A549 (cell line): ENCODE measurements at regions not wholly inside any gene's neighbourhood (a gene's known extent, or its start where the extent isn't known, plus 50 kb on each side); places are given as distances from the start of the nearest gene placed in this dataset.

Experiments used
- ATAC-seq, 2 experiments: fragments of 200-7000 bp in 1 of 2; fragments of >200 bp in 1 of 2; cut with Nextera tagmentation in 1 of 2; cut with Tn5 transposase in 1 of 2; 3 replicates each; pipeline versions ENCODE4 v1.8.0 to v1.9.1; 2018 to 2020; ENCODE audit warnings: mild to moderate bottlenecking in 1 of 2, moderate library complexity in 1 of 2
- CTCF ChIA-PET: fragments of 300-600 bp; sonication (Branson Sonifier 250); formaldehyde crosslinking; extraction: SDS; loops from one replicate; lab custom pipeline; 2021; ENCODE audit warnings: antibody characterized with exemption, inconsistent platforms; lab: Yijun Ruan, JAX
- POLR2A ChIA-PET: fragments of 350-600 bp; formaldehyde crosslinking; extraction: SDS; loops from one replicate; lab custom pipeline; 2021; ENCODE audit warnings: antibody characterized with exemption, inconsistent platforms; lab: Yijun Ruan, JAX
- DNase-seq, 2 experiments: peaks; one replicate each; pipeline versions ENCODE4 v3.0.0 to v3.0.0-alpha.2; 2011 to 2016; ENCODE audit warnings: low read depth in 1 of 2, low spot score in 1 of 2
- FAIRE-seq: peaks from 2 replicates; lab custom pipeline; 2011; peaks lifted over from hg19 to GRCh38; lab: Jason Lieb, UNC
- H3K27ac ChIP-seq, 2 experiments: fragments of >200 bp; sonication (Bioruptor Twin); formaldehyde crosslinking; 3 replicates each; pipeline ENCODE4 v1.5.1; 2016 to 2017
- H3K4me1 ChIP-seq: fragments of >200 bp; sonication (Bioruptor Twin); formaldehyde crosslinking; 3 replicates; pipeline ENCODE4 v1.6.1; 2016
- H3K4me2 ChIP-seq: fragments of >200 bp; sonication (Bioruptor Twin); formaldehyde crosslinking; 3 replicates; pipeline ENCODE4 v1.6.1; 2016
- H3K4me3 ChIP-seq: fragments of >200 bp; sonication (Bioruptor Twin); formaldehyde crosslinking; 3 replicates; pipeline ENCODE4 v1.5.1; 2016
- H3K9me3 ChIP-seq: fragments of >200 bp; sonication (Bioruptor Twin); formaldehyde crosslinking; 3 replicates; pipeline ENCODE4 v1.6.1; 2016
- BCL3 ChIP-seq: fragments of >200 bp; sonication (Bioruptor Twin); formaldehyde crosslinking; IDR thresholded peaks from 3 replicates; pipeline ENCODE4 v1.6.1; 2016
- CHD2 ChIP-seq: fragments of 150-350 bp; IDR thresholded peaks from 2 replicates; pipeline ENCODE4 v1.6.1; 2014; ENCODE audit warnings: low read length; ENCODE audit not compliant: partially characterized antibody
- CHD4 ChIP-seq: fragments of 200-600 bp; sonication (generic); IDR thresholded peaks from 2 replicates; pipeline ENCODE4 v1.6.1; 2016; ENCODE audit warnings: antibody characterized with exemption, mild to moderate bottlenecking, borderline replicate concordance
- CTCF ChIP-seq: fragments of >200 bp; sonication (Bioruptor Twin); formaldehyde crosslinking; IDR thresholded peaks from 3 replicates; pipeline ENCODE4 v1.5.1; 2016
- EP300 ChIP-seq, 2 experiments: fragments of >200 bp; sonication (Bioruptor Twin); formaldehyde crosslinking; IDR thresholded peaks; 2 replicates in 1 of 2; 3 replicates in 1 of 2; pipeline ENCODE4 v1.6.1; 2016 to 2017
- ESRRA ChIP-seq: fragments of 150-350 bp; IDR thresholded peaks from 2 replicates; pipeline ENCODE4 v1.6.1; 2014; ENCODE audit warnings: mild to moderate bottlenecking, low read length, borderline replicate concordance
- GATA3 ChIP-seq: IDR thresholded peaks from 2 replicates; pipeline ENCODE4 v1.6.1; 2012; ENCODE audit warnings: borderline replicate concordance
- HDAC2 ChIP-seq: fragments of 200-600 bp; sonication (generic); IDR thresholded peaks from 2 replicates; pipeline ENCODE4 v1.6.1; 2016
- HMGXB4 ChIP-seq: fragments of 250-450 bp; sonication (Bioruptor Pico); IDR thresholded peaks from 2 replicates; pipeline ENCODE4 v1.5.0; 2021; ENCODE audit warnings: mild to moderate bottlenecking, moderate library complexity, borderline replicate concordance
- KDM1A ChIP-seq: fragments of 200-600 bp; sonication (generic); IDR thresholded peaks from 2 replicates; pipeline ENCODE4 v1.6.1; 2016; ENCODE audit warnings: low read depth, mild to moderate bottlenecking
- KDM5A ChIP-seq: fragments of 200-600 bp; sonication (generic); IDR thresholded peaks from 2 replicates; pipeline ENCODE4 v1.6.1; 2016; ENCODE audit warnings: antibody characterized with exemption, mild to moderate bottlenecking
- MAFK ChIP-seq: fragments of 450-650 bp; IDR thresholded peaks from 2 replicates; pipeline ENCODE4 v1.6.1; 2014; ENCODE audit not compliant: partially characterized antibody
- MAX ChIP-seq: IDR thresholded peaks from 2 replicates; pipeline ENCODE4 v1.6.1; 2012
- MAZ ChIP-seq: fragments of 150-350 bp; IDR thresholded peaks from 2 replicates; pipeline ENCODE4 v1.6.1; 2014; ENCODE audit warnings: antibody characterized with exemption, low read depth, low read length, borderline replicate concordance
- NR3C1 ChIP-seq: fragments of >200 bp; sonication (Bioruptor Twin); formaldehyde crosslinking; IDR thresholded peaks from 3 replicates; pipeline ENCODE4 v1.6.1; 2017
- PBX3 ChIP-seq: IDR thresholded peaks from 2 replicates; pipeline ENCODE4 v1.6.1; 2012
- POLR2AphosphoS2 ChIP-seq: conservative IDR thresholded peaks from 2 replicates; pipeline ENCODE4 v1.6.1; 2012; ENCODE audit warnings: low read length, improper control_type of control experiment, inconsistent platforms
- RCOR1 ChIP-seq: fragments of 150-350 bp; IDR thresholded peaks from 2 replicates; pipeline ENCODE4 v1.6.1; 2014; ENCODE audit warnings: antibody characterized with exemption, low read length, low read depth
- RFX5 ChIP-seq: fragments of 450-650 bp; IDR thresholded peaks from 2 replicates; pipeline ENCODE4 v1.7.1; 2014; ENCODE audit warnings: antibody characterized with exemption, mild to moderate bottlenecking, moderate library complexity
- SMC3 ChIP-seq: fragments of >200 bp; sonication (Bioruptor Twin); formaldehyde crosslinking; IDR thresholded peaks from 3 replicates; pipeline ENCODE4 v1.6.1; 2018; ENCODE audit warnings: inconsistent platforms
- USF2 ChIP-seq: fragments of 450-650 bp; IDR thresholded peaks from 2 replicates; pipeline ENCODE4 v1.6.1; 2014; ENCODE audit warnings: antibody characterized with exemption
- WGBS: methylation state at CpG from one replicate; pipeline ENCODE4 v1.1.6; 2017; ENCODE audit errors: missing lambda C conversion rate; 5-methylcytosine and 5-hydroxymethylcytosine counted together

GRCh38 chr2:139216435-139216834 is 436.2 kb upstream of the NXPH2 start:
- no peak for ATAC-seq
- ChIA-PET POLR2A (no interaction called here), CTCF (no interaction called here)
- DNase-seq: no peak
- TF ChIP-seq HDAC2: no peak
- TF ChIP-seq MAFK: peak; percentile 42
- no peak for FAIRE-seq
- H3K4me3 ChIP-seq: no peak overlapping the region
- no peaks in the 10 kb centered on the region for H3K9me3 ChIP-seq
- H3K4me2 ChIP-seq: no peak overlapping the region
- no peak overlapping the region for H3K27ac ChIP-seq
- no peaks in the 10 kb centered on the region for H3K4me1 ChIP-seq

GRCh38 chr2:139214801-139215200 is 434.6 kb upstream of the NXPH2 start:
- H3K4me1 ChIP-seq: no peaks in the 10 kb centered on the region
- DNase-seq: no peak
- POLR2A ChIA-PET: no interaction called here
- H3K4me3 ChIP-seq: no peak overlapping the region
- no peaks in the 10 kb centered on the region for H3K9me3 ChIP-seq
- no peak overlapping the region for H3K4me2 ChIP-seq
- no peak overlapping the region for H3K27ac ChIP-seq
- WGBS: 2% methylated on average over 2 of the region's 2 CpGs
- FAIRE-seq: no peak
- TF ChIP-seq USF2: no peak
- no peak for TF ChIP-seq CHD2
- TF ChIP-seq RCOR1: no peak
- no peak for TF ChIP-seq EP300 (IDR thresholded peaks at IDR 0.05)
- no peak for TF ChIP-seq SMC3
- no peak for TF ChIP-seq CTCF
- TF ChIP-seq GATA3: no peak
- no peak for TF ChIP-seq PBX3
- no peak for TF ChIP-seq POLR2AphosphoS2
- no peak for TF ChIP-seq MAZ
- TF ChIP-seq KDM5A: no peak
- no peak for TF ChIP-seq BCL3
- no peak for TF ChIP-seq CHD4
- no peak for TF ChIP-seq HMGXB4
- no peak for TF ChIP-seq KDM1A
- no peak for TF ChIP-seq MAX
- TF ChIP-seq ESRRA: no peak
- TF ChIP-seq NR3C1: no peak
- no peak for TF ChIP-seq RFX5
- CTCF ChIA-PET: no interaction called here
- no peak for ATAC-seq
